GM23338 (cell line): ENCODE measurements at regions not wholly inside any gene's neighbourhood (a gene's known extent, or its start where the extent isn't known, plus 50 kb on each side); places are given as distances from the start of the nearest gene placed in this dataset.

Source experiments
- ATAC-seq: fragments of 200-7000 bp; cut with Tn5 transposase; 3 replicates; pipeline ENCODE4 v1.9.1; 2020
- DNase-seq: peaks from one replicate; pipeline ENCODE4 v3.0.0-alpha.2; 2015; ENCODE audit warnings: low spot score
- H2AFZ ChIP-seq: fragments of 200-600 bp; sonication (generic); 2 replicates; pipeline ENCODE4 v1.8.0; 2016; ENCODE audit warnings: antibody characterized with exemption, mild to moderate bottlenecking, moderate library complexity
- H3F3A ChIP-seq: fragments of 200-600 bp; sonication (generic); replicated peaks from 2 replicates; pipeline ENCODE4 v1.8.0; 2017; ENCODE audit warnings: antibody characterized with exemption, mixed run types, low read depth
- H3K27ac ChIP-seq: fragments of 200-600 bp; sonication (generic); 2 replicates; pipeline ENCODE4 v1.6.1; 2016; ENCODE audit warnings: low read depth
- H3K27me3 ChIP-seq: fragments of 200-600 bp; sonication (generic); 2 replicates; pipeline ENCODE4 v1.8.0; 2016; ENCODE audit warnings: mild to moderate bottlenecking, mixed run types, moderate library complexity; ENCODE audit not compliant: insufficient read depth
- H3K36me3 ChIP-seq: fragments of 200-600 bp; sonication (generic); 2 replicates; pipeline ENCODE4 v1.8.0; 2016; ENCODE audit warnings: mild to moderate bottlenecking; ENCODE audit not compliant: insufficient read depth
- H3K4me1 ChIP-seq: fragments of 200-600 bp; sonication (generic); 2 replicates; pipeline ENCODE4 v1.8.0; 2016; ENCODE audit warnings: mild to moderate bottlenecking, moderate library complexity; ENCODE audit not compliant: insufficient read depth
- H3K4me2 ChIP-seq: fragments of 200-600 bp; sonication (generic); 2 replicates; pipeline ENCODE4 v1.7.1; 2017; ENCODE audit warnings: mixed run types
- H3K4me3 ChIP-seq: fragments of 200-600 bp; sonication (generic); 2 replicates; pipeline ENCODE4 v1.6.1; 2016; ENCODE audit warnings: mixed run types
- H3K79me2 ChIP-seq: fragments of 200-600 bp; sonication (generic); replicated peaks from 2 replicates; pipeline ENCODE4 v1.8.0; 2017; ENCODE audit warnings: mild to moderate bottlenecking; ENCODE audit not compliant: insufficient read depth
- H3K9me2 ChIP-seq: fragments of 200-600 bp; sonication (generic); 2 replicates; pipeline ENCODE4 v1.8.0; 2017; ENCODE audit not compliant: insufficient read depth
- H4K20me1 ChIP-seq: fragments of 200-600 bp; sonication (generic); replicated peaks from 2 replicates; pipeline ENCODE4 v1.8.0; 2017; ENCODE audit warnings: mild to moderate bottlenecking; ENCODE audit not compliant: insufficient read depth
- H3K27ac Mint-ChIP-seq: 2 replicates; pipeline ENCODE4 v1.8.0; 2020; ENCODE audit warnings: inconsistent platforms, mild to moderate bottlenecking, moderate library complexity, mixed read lengths
- H3K27me3 Mint-ChIP-seq: 3 replicates; pipeline ENCODE4 v1.8.0; 2022; ENCODE audit warnings: low read depth, mild to moderate bottlenecking, moderate library complexity, mixed read lengths, inconsistent platforms; ENCODE audit not compliant: insufficient read depth, poor library complexity
- H3K36me3 Mint-ChIP-seq: 3 replicates; pipeline ENCODE4 v1.8.0; 2021; ENCODE audit warnings: low read depth, mild to moderate bottlenecking, inconsistent platforms, moderate library complexity, mixed read lengths
- H3K4me1 Mint-ChIP-seq: 3 replicates; pipeline ENCODE4 v1.8.0; 2020; ENCODE audit warnings: mild to moderate bottlenecking, inconsistent platforms, mixed read lengths
- H3K4me3 Mint-ChIP-seq: 3 replicates; pipeline ENCODE4 v1.8.0; 2021; ENCODE audit warnings: moderate library complexity, mild to moderate bottlenecking, inconsistent platforms, mixed read lengths
- H3K9me3 Mint-ChIP-seq: 3 replicates; pipeline ENCODE4 v1.8.0; 2020; ENCODE audit warnings: moderate library complexity, mild to moderate bottlenecking, inconsistent platforms, mixed read lengths
- CTCF ChIP-seq, 2 experiments: fragments of 200-600 bp in 1 of 2; sonication (generic) in 1 of 2; conservative IDR thresholded peaks; 2 replicates each; pipeline versions ENCODE4 v1.5.1 to v1.6.1; 2016 to 2017; ENCODE audit warnings: antibody characterized with exemption in 2 of 2, low read depth in 2 of 2, mild to moderate bottlenecking in 2 of 2, moderate library complexity in 1 of 2
- EZH2 ChIP-seq: fragments of 200-600 bp; sonication (generic); IDR thresholded peaks from one replicate; pipeline ENCODE4 v1.8.0; 2017; ENCODE audit warnings: antibody characterized with exemption, mild to moderate bottlenecking, low read depth; ENCODE audit not compliant: unreplicated experiment
- EZH2phosphoT487 ChIP-seq: fragments of 200-600 bp; sonication (generic); IDR thresholded peaks from one replicate; pipeline ENCODE4 v1.8.1; 2018; ENCODE audit warnings: antibody characterized with exemption; ENCODE audit not compliant: unreplicated experiment
- JUNB ChIP-seq: IDR thresholded peaks from one replicate; pipeline ENCODE4 v1.6.1; 2016; ENCODE audit warnings: antibody characterized with exemption; ENCODE audit not compliant: unreplicated experiment
- NANOG ChIP-seq: IDR thresholded peaks from 2 replicates; pipeline ENCODE4 v1.6.1; 2016; ENCODE audit warnings: antibody characterized with exemption, borderline replicate concordance
- POLR2AphosphoS5 ChIP-seq: IDR thresholded peaks from 2 replicates; pipeline ENCODE4 v1.6.1; 2016; ENCODE audit warnings: antibody characterized with exemption, low read depth
- REST ChIP-seq: IDR thresholded peaks from one replicate; pipeline ENCODE4 v1.6.1; 2018; ENCODE audit warnings: antibody characterized with exemption; ENCODE audit not compliant: unreplicated experiment
- STAT1 ChIP-seq: IDR thresholded peaks from one replicate; pipeline ENCODE4 v1.6.1; 2016; ENCODE audit warnings: antibody characterized with exemption; ENCODE audit not compliant: unreplicated experiment
- ZNF114 ChIP-seq: fragments of 250-450 bp; sonication (Bioruptor Pico); IDR thresholded peaks from 2 replicates; pipeline ENCODE4 v1.5.0; 2020; ENCODE audit warnings: mild to moderate bottlenecking, moderate library complexity
- ZNF462 ChIP-seq: fragments of 250-450 bp; sonication (Bioruptor Pico); IDR thresholded peaks from 2 replicates; pipeline ENCODE4 v1.5.0; 2020; ENCODE audit warnings: mild to moderate bottlenecking, moderate library complexity

GRCh38 chr20:56949318-56949717, 317.1 kb downstream of the BMP7 start:
- H3K36me3 Mint-ChIP-seq, result no peaks in the 10 kb centered on the region
- Histone ChIP-seq H2AFZ (no peak overlapping the region), H3K4me3 (no peak overlapping the region), H3K36me3 (no peaks in the 10 kb centered on the region), H3K27ac (no peak overlapping the region), H3K9me2 (no peaks in the 10 kb centered on the region), H3K27me3 (no peaks in the 10 kb centered on the region), H3K79me2 (no peaks in the 10 kb centered on the region), H3K4me2 (no peak overlapping the region), H3K4me1 (peaks cover 11% of the 10 kb centered on the region; the same call in 1 of the 2 replicates), H3F3A (no peaks in the 10 kb centered on the region), H4K20me1 (no peaks in the 10 kb centered on the region)
- no peaks in the 10 kb centered on the region for H3K9me3 Mint-ChIP-seq
- DNase-seq, result peak; percentile 59
- no peak overlapping the region for H3K27ac Mint-ChIP-seq
- TF ChIP-seq POLR2AphosphoS5 (no peak), CTCF (conservative IDR thresholded peaks at IDR 0.05; ENCODE audit: low read depth in 2 of 2) (peak; percentile 28 to 44; a peak in 3 of 4 replicates)
- H3K4me3 Mint-ChIP-seq, result no peak overlapping the region
- H3K4me1 Mint-ChIP-seq, result peaks cover 13% of the 10 kb centered on the region
- H3K27me3 Mint-ChIP-seq, result peaks cover 5% of the 10 kb centered on the region
- ATAC-seq, result peak; percentile 89

GRCh38 chr20:56952258-56953047, 314.0 kb downstream of the BMP7 start:
- peaks cover 21% of the 10 kb centered on the region for H3K4me1 ChIP-seq
- no peaks in the 10 kb centered on the region for H3K36me3 Mint-ChIP-seq
- ATAC-seq (no peak), DNase-seq (no peak)
- no peak overlapping the region for H3K4me3 Mint-ChIP-seq
- no peaks in the 10 kb centered on the region for H3K27me3 ChIP-seq
- no peak overlapping the region for H3K4me3 ChIP-seq
- H3F3A ChIP-seq, result no peaks in the 10 kb centered on the region
- H2AFZ ChIP-seq, result 0 out of 2 replicates have a peak overlapping the region, but pooled peaks have one; percentile 56
- no peaks in the 10 kb centered on the region for H4K20me1 ChIP-seq
- H3K4me2 ChIP-seq, result no peak overlapping the region
- H3K27ac ChIP-seq, result no peak overlapping the region
- H3K27ac Mint-ChIP-seq, result no peak overlapping the region
- H3K9me3 Mint-ChIP-seq, result no peaks in the 10 kb centered on the region
- H3K27me3 Mint-ChIP-seq, result peaks cover 15% of the 10 kb centered on the region
- H3K4me1 Mint-ChIP-seq, result peaks cover 27% of the 10 kb centered on the region
- no peaks in the 10 kb centered on the region for H3K79me2 ChIP-seq
- no peaks in the 10 kb centered on the region for H3K9me2 ChIP-seq
- no peaks in the 10 kb centered on the region for H3K36me3 ChIP-seq
- no peak for TF ChIP-seq NANOG
- TF ChIP-seq ZNF114 (CRISPR knock-in tag), result no peak
- no peak for TF ChIP-seq REST
- no peak for TF ChIP-seq EZH2
- TF ChIP-seq POLR2AphosphoS5, result no peak
- TF ChIP-seq STAT1, result no peak
- TF ChIP-seq ZNF462 (CRISPR knock-in tag), result no peak
- TF ChIP-seq JUNB, result no peak
- TF ChIP-seq EZH2phosphoT487, result no peak
